Activated CD4-positive, alpha-beta T cell treated with anti-CD3 and anti-CD28 coated beads, Interleukin-2, amount 10 ng/mL, durations not matched to agents 24 days and 14 days (primary cell): ENCODE measurements at regions not wholly inside any gene's neighbourhood (a gene's known extent, or its start where the extent isn't known, plus 50 kb on each side); places are given as distances from the start of the nearest gene placed in this dataset.
"Not testable (repeated sequence)": the region's sequence is repeated elsewhere in the genome, so short reads cannot be mapped to it uniquely, and the experiment has no call there.

ENCODE experiments used
- DNase-seq: peaks from one replicate; pipeline ENCODE4 v3.0.0; 2022
- H3K27ac Mint-ChIP-seq: one replicate; pipeline ENCODE4 v1.8.0; 2022; ENCODE audit warnings: mild to moderate bottlenecking, mixed read lengths
- H3K27me3 Mint-ChIP-seq: one replicate; pipeline ENCODE4 v1.8.0; 2022; ENCODE audit warnings: mixed read lengths
- H3K36me3 Mint-ChIP-seq: one replicate; pipeline ENCODE4 v1.8.0; 2022; ENCODE audit warnings: low read depth, mild to moderate bottlenecking, mixed read lengths
- H3K4me1 Mint-ChIP-seq: one replicate; pipeline ENCODE4 v1.8.0; 2021; ENCODE audit warnings: mixed read lengths
- H3K4me3 Mint-ChIP-seq: one replicate; pipeline ENCODE4 v1.8.0; 2022; ENCODE audit warnings: mild to moderate bottlenecking, moderate library complexity, mixed read lengths
- H3K9me3 Mint-ChIP-seq: one replicate; pipeline ENCODE4 v1.8.0; 2021; ENCODE audit warnings: mixed read lengths
- intact Hi-C: fragments of 100-400 bp; cut with micrococcal nuclease; formaldehyde crosslinking; loops from one replicate; pipeline ENCODE4 v1.15.1; 2023

DNA sequence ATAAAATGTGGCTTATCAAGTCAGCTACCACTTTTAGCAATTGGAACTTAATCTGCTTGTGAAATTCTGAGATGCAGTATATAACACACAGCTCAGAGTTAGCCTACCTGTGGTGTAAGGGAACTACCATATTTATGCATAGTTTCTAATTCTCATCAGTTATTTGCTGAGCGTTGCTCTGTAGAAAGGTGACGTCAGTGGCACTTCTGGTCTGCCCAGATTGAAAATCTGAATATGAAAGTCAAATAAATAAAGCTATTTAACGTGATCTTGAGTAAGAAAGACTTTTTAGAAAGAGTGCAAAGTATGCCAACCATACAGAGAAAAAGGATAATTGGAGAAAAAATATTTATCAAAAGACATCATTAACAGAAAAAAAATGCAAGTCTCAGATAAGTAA is 938.9 kb upstream of the NOVA1 start:
- Mint-ChIP-seq H3K27ac (no peak overlapping the region), H3K9me3 (no peaks in the 10 kb centered on the region)
- intact Hi-C loops: no loop called here

DNA sequence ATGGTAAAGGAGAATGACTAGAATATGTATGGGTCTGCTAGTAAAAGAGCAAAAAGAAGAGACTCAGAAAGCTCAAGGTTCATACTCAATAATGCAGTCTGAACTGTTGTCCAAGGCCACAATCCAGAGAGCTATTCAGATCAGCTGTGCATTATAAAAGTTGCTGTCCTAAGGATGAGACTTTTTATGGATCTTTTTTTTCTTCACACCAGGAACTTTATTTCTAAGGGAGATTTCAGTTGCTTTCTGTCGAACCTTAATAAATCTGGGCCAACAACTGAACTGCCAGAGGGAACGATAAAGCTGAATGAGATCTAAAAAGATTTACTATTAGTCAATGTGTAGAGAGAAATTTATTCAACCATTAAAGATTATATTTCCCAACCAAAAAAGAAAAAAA is 948.3 kb upstream of the NOVA1 start:
- H3K9me3 Mint-ChIP-seq: peaks cover 20% of the 10 kb centered on the region
- no peak for DNase-seq
- H3K27ac Mint-ChIP-seq: no peak overlapping the region
- H3K4me1 Mint-ChIP-seq: no peaks in the 10 kb centered on the region
- H3K36me3 Mint-ChIP-seq: no peaks in the 10 kb centered on the region
- intact Hi-C loops: no loop called here
- H3K27me3 Mint-ChIP-seq: no peaks in the 10 kb centered on the region
- no peak overlapping the region for H3K4me3 Mint-ChIP-seq

More for the DNA sequence above, 938.9 kb upstream of the NOVA1 start:
- DNase-seq: no peak
- no peaks in the 10 kb centered on the region for H3K27me3 Mint-ChIP-seq
- H3K4me3 Mint-ChIP-seq: no peak overlapping the region
- H3K4me1 Mint-ChIP-seq: no peaks in the 10 kb centered on the region
- no peaks in the 10 kb centered on the region for H3K36me3 Mint-ChIP-seq

DNA sequence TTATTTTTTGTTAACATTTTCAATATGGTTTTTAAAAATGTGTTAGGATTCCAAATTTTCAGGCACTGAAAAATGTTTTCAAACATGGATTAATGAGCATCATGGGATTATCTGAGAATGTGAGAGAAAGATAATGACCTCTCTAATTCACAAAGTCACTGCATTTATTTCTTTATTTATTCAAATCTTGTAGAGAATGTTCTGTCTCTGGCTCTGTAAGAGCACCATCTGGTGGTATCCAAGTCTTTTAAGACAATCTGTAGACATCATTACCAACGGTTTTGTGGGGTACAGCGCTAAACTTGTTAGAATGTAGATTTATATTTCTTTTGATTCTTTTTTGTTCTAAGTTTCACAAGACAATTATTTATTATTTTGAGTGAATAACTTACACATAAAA is 956.0 kb upstream of the NOVA1 start:
- intact Hi-C loops: no loop called here
- H3K4me1 Mint-ChIP-seq: no peaks in the 10 kb centered on the region
- no peak for DNase-seq
- H3K36me3 Mint-ChIP-seq: no peaks in the 10 kb centered on the region
- H3K27ac Mint-ChIP-seq: no peak overlapping the region
- H3K9me3 Mint-ChIP-seq: peaks cover 4% of the 10 kb centered on the region
- H3K4me3 Mint-ChIP-seq: no peak overlapping the region
- no peaks in the 10 kb centered on the region for H3K27me3 Mint-ChIP-seq

DNA sequence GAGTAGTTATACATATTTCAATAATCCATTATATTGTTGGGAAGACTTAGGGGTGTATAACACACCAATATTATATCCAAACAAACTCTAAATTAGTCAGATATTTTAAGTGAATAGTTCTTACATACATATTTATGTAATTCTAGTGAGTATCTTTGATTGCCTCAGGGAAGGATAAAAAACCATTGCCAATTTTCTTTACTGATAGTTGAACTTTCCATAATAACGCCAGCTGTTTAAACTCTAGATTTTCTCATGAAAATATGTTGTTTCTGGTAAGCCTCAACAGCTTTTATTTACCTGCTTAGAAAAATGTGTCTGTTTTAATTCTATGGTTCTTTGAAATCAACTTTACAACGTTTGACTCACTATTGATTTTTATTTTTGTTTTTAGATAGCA is 959.6 kb upstream of the NOVA1 start:
- Mint-ChIP-seq H3K9me3 (no peaks in the 10 kb centered on the region), H3K4me1 (no peaks in the 10 kb centered on the region), H3K27me3 (no peaks in the 10 kb centered on the region), H3K4me3 (no peak overlapping the region), H3K27ac (no peak overlapping the region), H3K36me3 (no peaks in the 10 kb centered on the region)
- intact Hi-C loops: no loop called here
- DNase-seq: no peak

DNA sequence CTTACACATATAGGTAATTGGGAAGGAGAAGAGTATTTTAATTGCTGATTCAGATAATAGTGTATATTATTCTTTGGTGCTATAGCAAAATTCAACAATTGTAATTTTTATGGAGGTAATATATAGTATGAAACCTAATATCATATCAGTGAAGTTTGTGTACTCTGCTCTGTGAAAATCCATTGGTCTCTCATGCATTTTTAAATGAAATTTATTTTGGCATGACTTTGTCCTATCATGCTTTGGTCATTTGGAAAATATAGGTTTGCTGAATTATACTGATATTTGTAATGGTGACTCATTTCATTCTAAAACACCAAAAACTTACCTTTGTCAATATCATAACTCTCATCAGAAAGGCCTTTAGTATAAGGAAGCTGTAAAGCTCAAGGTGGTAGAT is 962.0 kb upstream of the NOVA1 start:
- DNase-seq: no peak
- Mint-ChIP-seq H3K27ac (no peak overlapping the region), H3K36me3 (no peaks in the 10 kb centered on the region), H3K27me3 (no peaks in the 10 kb centered on the region), H3K9me3 (peaks cover 5% of the 10 kb centered on the region), H3K4me3 (no peak overlapping the region), H3K4me1 (no peaks in the 10 kb centered on the region)
- intact Hi-C loops: no loop called here

DNA sequence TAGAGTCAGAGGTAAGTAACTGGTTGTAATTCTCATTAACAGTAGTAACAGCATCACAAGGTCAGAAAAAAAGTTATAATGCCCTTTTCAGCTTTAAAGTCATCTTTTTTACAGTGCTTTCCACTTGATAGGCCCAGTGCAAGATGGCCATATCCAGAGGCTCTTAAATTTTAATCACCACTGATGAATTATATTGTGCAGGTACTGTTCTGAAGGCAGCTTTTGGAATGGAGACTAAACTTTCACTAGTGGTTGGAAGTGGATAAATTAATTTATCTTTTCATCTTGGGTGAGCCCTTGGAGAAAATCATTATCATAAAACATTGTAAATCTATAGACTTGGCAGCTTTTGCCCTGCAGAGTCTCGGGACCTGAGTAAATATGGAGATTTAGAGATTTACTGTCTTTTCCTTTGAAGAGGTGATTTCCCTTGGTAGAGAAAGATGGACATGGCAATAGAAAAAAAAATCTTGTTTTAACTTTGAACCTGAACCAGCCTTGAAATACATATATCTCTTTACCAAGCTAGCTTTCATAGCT is 969.1 kb upstream of the NOVA1 start:
- no peak for DNase-seq
- H3K9me3 Mint-ChIP-seq: peaks cover 9% of the 10 kb centered on the region
- no peaks in the 10 kb centered on the region for H3K36me3 Mint-ChIP-seq
- intact Hi-C loops: no loop called here
- H3K4me3 Mint-ChIP-seq: no peak overlapping the region
- no peaks in the 10 kb centered on the region for H3K4me1 Mint-ChIP-seq
- no peak overlapping the region for H3K27ac Mint-ChIP-seq
- H3K27me3 Mint-ChIP-seq: no peaks in the 10 kb centered on the region

DNA sequence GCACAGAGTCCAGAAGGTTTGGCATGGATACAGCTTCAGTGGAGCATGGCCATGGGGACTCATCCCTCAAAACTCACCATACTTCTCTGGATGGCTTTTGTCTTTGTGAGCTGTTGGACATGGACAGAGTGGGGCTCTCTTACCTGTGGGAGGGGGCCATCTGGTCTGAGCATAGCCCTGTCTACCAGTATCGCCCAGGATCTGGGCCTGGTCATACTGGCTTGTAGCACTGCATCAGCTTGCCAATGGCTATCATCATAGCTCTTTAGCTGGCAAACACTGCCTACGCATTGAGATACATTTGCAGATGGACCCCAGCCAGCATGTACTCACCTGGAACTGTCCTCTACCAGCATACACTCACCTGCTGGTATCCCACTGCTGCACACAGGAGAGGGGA is 975.2 kb upstream of the NOVA1 start:
- no peaks in the 10 kb centered on the region for H3K36me3 Mint-ChIP-seq
- no peak overlapping the region for H3K4me3 Mint-ChIP-seq
- H3K9me3 Mint-ChIP-seq: peaks cover 8% of the 10 kb centered on the region
- intact Hi-C loops: no loop called here
- H3K27me3 Mint-ChIP-seq: no peaks in the 10 kb centered on the region
- no peaks in the 10 kb centered on the region for H3K4me1 Mint-ChIP-seq
- no peak overlapping the region for H3K27ac Mint-ChIP-seq
- DNase-seq: no peak

DNA sequence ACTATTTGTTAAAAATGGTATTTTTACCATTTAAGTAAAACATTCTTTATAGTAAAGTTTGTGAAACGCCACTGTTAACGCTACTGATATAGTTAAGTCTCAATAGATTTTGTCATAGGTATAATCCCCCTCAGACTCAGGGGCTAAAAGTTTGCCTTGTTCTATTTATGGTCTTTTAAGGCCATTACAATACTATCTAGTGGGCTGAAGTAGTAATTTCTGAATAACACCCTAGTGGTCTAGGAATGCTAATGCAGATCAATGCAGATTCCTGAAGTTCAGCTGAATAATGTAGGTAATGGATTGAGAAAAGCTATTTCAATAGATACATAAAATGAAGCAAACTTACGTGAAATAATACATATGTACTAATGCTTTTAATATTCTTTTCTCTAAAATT is 989.3 kb upstream of the NOVA1 start:
- intact Hi-C loops: no loop called here
- DNase-seq: no peak
- H3K36me3 Mint-ChIP-seq: no peaks in the 10 kb centered on the region
- H3K9me3 Mint-ChIP-seq: peaks cover 8% of the 10 kb centered on the region
- no peaks in the 10 kb centered on the region for H3K27me3 Mint-ChIP-seq
- H3K4me1 Mint-ChIP-seq: no peaks in the 10 kb centered on the region
- H3K4me3 Mint-ChIP-seq: no peak overlapping the region
- H3K27ac Mint-ChIP-seq: no peak overlapping the region

DNA sequence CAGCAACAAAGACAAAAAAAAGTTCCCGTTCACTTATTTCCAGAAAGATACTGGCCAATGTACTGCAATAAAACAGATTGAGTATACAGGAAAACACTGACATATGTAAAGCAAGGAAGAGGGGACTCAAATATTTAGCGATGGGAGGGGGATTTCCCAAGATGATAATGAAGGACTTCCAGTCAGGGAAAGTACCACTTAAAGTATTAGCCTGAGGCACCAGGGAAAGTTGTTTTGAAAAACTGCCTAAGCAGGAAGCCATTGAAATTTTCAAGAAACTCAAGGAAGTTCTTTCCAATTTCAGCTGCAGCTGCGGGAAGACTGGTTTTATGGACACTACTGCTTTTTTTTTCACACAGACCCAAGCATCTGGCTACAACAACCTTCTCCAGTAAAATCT is 1007.4 kb upstream of the NOVA1 start:
- Mint-ChIP-seq H3K36me3 (no peaks in the 10 kb centered on the region), H3K4me1 (no peaks in the 10 kb centered on the region), H3K27me3 (no peaks in the 10 kb centered on the region), H3K27ac (no peak overlapping the region), H3K4me3 (no peak overlapping the region), H3K9me3 (peaks cover 13% of the 10 kb centered on the region)
- intact Hi-C loops: no loop called here
- no peak for DNase-seq

DNA sequence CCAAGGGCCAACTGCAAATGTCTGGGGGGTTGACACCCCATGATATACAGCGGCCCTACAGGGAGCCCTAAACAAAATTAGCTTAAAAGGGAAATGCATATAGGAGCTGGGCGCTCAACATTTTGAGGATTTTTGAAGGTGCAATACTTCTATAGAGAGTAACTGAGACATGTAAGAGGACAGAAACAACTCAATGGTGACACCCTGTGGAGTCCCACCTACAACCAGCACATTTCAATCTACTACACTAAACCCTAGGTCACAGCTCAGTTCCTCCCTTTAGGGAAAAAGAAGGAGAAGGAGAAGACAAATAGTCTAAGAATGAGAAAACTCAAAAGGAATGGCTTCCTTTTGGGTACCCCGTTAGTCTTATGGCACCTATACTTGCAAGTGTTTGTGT is 1010.5 kb upstream of the NOVA1 start:
- H3K27me3 Mint-ChIP-seq: no peaks in the 10 kb centered on the region
- peaks cover 12% of the 10 kb centered on the region for H3K9me3 Mint-ChIP-seq
- no peak overlapping the region for H3K27ac Mint-ChIP-seq
- H3K36me3 Mint-ChIP-seq: no peaks in the 10 kb centered on the region
- no peaks in the 10 kb centered on the region for H3K4me1 Mint-ChIP-seq
- intact Hi-C loops: no loop called here
- DNase-seq: no peak
- no peak overlapping the region for H3K4me3 Mint-ChIP-seq

DNA sequence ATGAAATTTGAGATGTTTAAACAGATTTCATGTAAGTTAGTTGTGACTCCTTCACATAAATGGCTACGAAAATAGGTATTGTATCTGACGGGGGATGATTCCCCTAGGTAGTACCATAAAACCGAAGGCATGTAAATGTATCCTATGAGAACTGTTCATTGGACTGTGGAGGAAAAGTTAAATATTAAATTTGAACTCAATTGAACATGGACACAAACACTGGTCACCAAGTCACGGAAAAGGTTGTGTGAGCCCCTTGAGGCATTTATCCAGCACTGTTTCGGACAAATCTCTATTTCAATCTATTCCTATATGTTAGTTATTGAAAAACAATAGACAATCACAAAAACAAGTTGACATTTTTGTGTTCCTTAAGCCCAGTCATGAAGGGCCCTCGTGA is 1014.3 kb upstream of the NOVA1 start:
- H3K36me3 Mint-ChIP-seq: no peaks in the 10 kb centered on the region
- no peak for DNase-seq

DNA sequence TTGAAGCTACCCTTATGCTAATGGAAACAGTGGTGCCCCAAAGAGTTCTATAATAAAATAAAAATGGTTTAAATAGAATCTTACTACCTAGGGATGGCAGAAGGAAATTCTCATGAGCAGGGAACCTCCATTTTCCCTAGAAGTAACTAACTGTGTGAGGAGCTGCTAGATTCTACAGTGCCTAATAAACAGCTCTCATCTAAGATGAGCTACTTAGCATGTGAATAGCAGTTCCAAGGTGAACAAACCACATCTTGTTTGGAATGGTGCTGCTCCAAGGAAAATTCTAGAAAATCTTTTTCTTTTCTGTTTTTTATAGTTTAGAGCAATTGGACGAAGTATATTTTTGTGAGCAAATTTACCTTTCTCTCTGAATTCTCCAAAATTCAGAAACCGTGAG is 1015.3 kb upstream of the NOVA1 start:
- Mint-ChIP-seq H3K9me3 (peaks cover 9% of the 10 kb centered on the region), H3K4me1 (no peaks in the 10 kb centered on the region), H3K27me3 (no peaks in the 10 kb centered on the region), H3K36me3 (no peaks in the 10 kb centered on the region), H3K27ac (no peak overlapping the region), H3K4me3 (no peak overlapping the region)
- DNase-seq: no peak
- intact Hi-C loops: no loop called here

More for the DNA sequence above, 1014.3 kb upstream of the NOVA1 start:
- Mint-ChIP-seq H3K9me3 (peaks cover 9% of the 10 kb centered on the region), H3K4me1 (no peaks in the 10 kb centered on the region), H3K4me3 (no peak overlapping the region), H3K27me3 (no peaks in the 10 kb centered on the region), H3K27ac (no peak overlapping the region)
- intact Hi-C loops: no loop called here

DNA sequence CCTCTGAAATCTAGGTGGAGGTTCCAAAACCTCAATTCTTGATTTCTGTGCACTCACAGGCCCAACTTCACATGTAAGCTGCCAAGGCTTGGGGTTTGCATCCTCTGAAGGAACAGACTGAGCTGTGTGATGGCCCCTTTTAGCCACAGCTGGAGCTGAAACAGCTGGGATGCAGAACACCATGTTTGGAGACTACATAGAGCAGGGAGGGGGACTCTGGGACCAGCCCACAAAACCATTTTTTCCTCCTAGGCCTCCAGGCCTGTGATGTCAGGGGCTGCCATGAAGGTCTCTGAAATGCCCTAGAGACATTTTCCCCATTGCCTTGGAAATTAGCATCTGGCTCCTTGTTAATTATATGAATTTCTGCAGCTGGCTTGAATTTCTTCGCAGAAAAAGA is 1025.9 kb upstream of the NOVA1 start:
- no peak for DNase-seq
- intact Hi-C loops: no loop called here
- H3K36me3 Mint-ChIP-seq: no peaks in the 10 kb centered on the region
- H3K4me3 Mint-ChIP-seq: no peak overlapping the region
- H3K27ac Mint-ChIP-seq: no peak overlapping the region
- H3K9me3 Mint-ChIP-seq: peaks cover 21% of the 10 kb centered on the region
- no peaks in the 10 kb centered on the region for H3K27me3 Mint-ChIP-seq
- H3K4me1 Mint-ChIP-seq: no peaks in the 10 kb centered on the region

DNA sequence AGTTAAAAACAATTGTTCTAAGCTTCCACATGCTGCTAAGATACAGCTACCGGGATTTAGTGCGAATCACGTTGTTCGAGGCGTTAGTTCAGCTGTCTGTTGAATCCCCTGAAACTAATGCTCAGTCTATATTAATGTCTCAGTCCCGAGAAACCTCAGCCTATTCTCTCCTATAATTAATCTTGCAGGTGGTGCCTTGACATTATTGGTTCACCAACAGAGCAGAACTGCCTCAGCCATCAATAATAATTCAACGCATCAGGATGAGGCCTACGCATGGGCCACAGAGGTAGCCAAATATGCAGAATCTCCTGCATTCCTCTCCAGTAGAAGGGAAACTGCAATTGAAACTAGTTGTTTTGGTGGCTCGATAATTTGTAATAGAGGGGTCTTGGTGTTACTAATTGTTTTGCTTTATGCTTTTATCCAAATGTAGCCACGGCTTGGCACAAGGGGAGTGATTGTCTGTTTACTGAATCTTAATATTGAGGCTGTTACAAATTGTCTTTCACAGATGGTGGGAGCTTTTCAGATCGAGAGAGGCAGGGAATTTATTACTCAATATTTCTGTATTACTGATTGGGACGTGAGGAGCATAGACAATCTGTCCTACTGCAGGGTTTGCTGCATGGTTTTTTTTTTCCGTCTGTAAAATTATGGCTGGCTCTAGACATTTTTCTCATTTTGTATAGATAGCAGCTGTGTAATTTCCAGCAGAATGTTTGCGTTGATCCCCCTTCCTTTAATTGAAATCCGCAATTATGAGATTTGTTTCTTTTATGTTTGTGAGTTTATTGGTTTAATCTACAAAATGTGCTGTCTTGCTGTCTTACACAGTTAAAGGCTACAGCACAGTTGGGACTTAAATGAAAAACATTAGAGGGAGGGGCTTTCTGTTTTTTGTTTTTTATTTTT is 1036.5 kb upstream of the NOVA1 start:
- Mint-ChIP-seq H3K4me1 (no peaks in the 10 kb centered on the region), H3K27ac (no peak overlapping the region), H3K4me3 (no peak overlapping the region), H3K36me3 (no peaks in the 10 kb centered on the region), H3K9me3 (peaks cover 13% of the 10 kb centered on the region), H3K27me3 (no peaks in the 10 kb centered on the region)
- no peak for DNase-seq
- intact Hi-C loops: no loop called here

DNA sequence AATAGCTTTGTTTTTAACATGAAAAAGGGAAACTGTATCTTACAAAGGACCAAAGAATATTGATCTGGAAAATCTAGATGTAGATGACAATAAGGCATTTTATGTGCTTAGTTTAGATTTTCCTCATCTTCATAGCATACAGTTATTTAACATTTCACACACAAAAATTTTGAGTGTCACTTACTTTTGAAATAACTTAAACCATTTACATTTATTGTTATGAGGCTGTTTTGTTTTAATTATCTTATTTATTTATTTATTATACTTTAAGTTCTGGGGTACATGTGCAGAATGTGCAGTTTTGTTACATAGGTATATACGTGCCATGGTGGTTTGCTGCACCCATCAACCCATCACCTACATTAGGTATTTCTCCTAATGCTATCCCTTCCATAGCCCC is 1042.9 kb upstream of the NOVA1 start:
- H3K36me3 Mint-ChIP-seq, DNase-seq, H3K27ac Mint-ChIP-seq, H3K27me3 Mint-ChIP-seq, H3K4me3 Mint-ChIP-seq, intact Hi-C loops, H3K9me3 Mint-ChIP-seq, H3K4me1 Mint-ChIP-seq: not testable (repeated sequence)
